AG04449 (cell line): ENCODE measurements at regions not wholly inside any gene's neighbourhood (a gene's known extent, or its start where the extent isn't known, plus 50 kb on each side); places are given as distances from the start of the nearest gene placed in this dataset.

Source experiments
- CTCF ChIA-PET: fragments of 350-600 bp; formaldehyde crosslinking; extraction: SDS; loops from one replicate; lab custom pipeline; 2021; ENCODE audit warnings: antibody characterized with exemption; lab: Yijun Ruan, JAX
- POLR2A ChIA-PET: fragments of 400-600, 350-600 bp; formaldehyde crosslinking; extraction: SDS; loops from one replicate; lab custom pipeline; 2020; ENCODE audit warnings: antibody characterized with exemption, inconsistent platforms; lab: Yijun Ruan, JAX
- DNase-seq: peaks from one replicate; pipeline ENCODE4 v3.0.0-alpha.2; 2010; ENCODE audit warnings: low read depth, low spot score
- H3K4me3 ChIP-seq: 2 replicates; pipeline ENCODE4 v1.5.1; 2011; ENCODE audit warnings: low read depth, mild to moderate bottlenecking, control low read depth, low read length
- TF ChIP-seq, protein P1 (sequence below): IDR thresholded peaks from one replicate; pipeline ENCODE4 v1.5.1; 2011; ENCODE audit warnings: mild to moderate bottlenecking, moderate library complexity, low read length, control low read depth, inconsistent platforms; ENCODE audit not compliant: insufficient read depth; ENCODE audit errors: missing control alignments

DNA sequence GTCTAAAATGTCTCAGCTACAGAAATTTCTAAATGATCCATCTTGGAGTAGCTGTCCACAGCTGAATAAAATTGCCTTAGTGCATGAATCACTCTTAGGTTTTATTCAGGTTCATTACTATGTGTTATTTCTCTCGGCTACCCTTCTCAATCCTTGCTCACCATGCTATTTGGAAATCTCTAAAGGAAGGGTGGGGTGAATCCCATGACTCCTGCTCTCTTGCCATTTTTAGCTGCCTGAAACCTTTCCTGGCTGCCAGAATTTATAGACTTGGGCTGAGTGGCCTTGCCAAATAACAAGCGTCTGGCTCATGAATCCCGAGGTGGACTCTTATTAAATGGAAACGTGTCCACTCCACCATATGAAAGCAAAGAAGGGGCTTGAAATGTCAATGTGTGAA is 936.1 kb upstream of the SOX9 start:
- POLR2A ChIA-PET = no interaction called here
- no peak for DNase-seq
- CTCF ChIA-PET = no interaction called here
- no peak overlapping the region for H3K4me3 ChIP-seq
- TF ChIP-seq, protein P1, sequence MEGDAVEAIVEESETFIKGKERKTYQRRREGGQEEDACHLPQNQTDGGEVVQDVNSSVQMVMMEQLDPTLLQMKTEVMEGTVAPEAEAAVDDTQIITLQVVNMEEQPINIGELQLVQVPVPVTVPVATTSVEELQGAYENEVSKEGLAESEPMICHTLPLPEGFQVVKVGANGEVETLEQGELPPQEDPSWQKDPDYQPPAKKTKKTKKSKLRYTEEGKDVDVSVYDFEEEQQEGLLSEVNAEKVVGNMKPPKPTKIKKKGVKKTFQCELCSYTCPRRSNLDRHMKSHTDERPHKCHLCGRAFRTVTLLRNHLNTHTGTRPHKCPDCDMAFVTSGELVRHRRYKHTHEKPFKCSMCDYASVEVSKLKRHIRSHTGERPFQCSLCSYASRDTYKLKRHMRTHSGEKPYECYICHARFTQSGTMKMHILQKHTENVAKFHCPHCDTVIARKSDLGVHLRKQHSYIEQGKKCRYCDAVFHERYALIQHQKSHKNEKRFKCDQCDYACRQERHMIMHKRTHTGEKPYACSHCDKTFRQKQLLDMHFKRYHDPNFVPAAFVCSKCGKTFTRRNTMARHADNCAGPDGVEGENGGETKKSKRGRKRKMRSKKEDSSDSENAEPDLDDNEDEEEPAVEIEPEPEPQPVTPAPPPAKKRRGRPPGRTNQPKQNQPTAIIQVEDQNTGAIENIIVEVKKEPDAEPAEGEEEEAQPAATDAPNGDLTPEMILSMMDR = no peak

DNA sequence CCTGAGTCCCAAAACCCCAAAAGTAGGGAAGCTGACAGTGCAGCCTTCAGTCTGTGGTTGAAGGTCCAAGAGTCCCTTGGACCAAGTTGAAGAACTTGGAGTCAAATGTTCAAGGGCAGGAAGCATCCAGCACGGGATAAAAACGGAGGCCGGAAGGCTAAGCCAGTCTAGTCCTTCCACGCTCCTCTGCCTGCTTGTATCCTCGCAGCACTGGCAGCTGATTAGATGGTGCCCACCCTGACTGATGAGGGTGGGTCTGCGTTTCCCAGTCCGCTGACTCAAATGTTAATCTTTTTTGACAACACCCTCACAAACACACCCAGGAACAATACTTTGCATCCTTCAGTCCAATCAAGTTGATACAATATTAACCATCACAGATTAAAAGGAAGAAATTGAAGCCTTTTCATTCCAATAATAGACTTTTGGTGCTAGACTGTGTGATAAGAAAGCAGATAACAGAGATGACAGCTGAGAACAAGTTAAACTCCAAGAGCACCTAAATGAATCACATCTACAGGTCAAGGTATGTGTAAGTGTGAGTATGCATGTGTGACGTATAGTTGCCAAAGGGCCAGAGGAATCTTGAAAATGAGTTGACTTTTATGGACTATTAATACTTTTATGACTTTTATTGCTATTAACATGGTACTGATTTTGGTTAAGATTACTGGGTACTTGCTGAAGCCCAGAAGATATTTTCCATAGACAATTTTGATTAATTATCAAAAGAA is 933.5 kb upstream of the SOX9 start:
- ChIA-PET POLR2A (no interaction called here), CTCF (interaction anchor here (0.5 kb wide), 1 partner anchor 194 kb away, joined by 3 read pairs; no protein-coding TSS in a partner anchor)
- TF ChIP-seq, protein P1 = no peak
- no peak for DNase-seq
- no peak overlapping the region for H3K4me3 ChIP-seq

DNA sequence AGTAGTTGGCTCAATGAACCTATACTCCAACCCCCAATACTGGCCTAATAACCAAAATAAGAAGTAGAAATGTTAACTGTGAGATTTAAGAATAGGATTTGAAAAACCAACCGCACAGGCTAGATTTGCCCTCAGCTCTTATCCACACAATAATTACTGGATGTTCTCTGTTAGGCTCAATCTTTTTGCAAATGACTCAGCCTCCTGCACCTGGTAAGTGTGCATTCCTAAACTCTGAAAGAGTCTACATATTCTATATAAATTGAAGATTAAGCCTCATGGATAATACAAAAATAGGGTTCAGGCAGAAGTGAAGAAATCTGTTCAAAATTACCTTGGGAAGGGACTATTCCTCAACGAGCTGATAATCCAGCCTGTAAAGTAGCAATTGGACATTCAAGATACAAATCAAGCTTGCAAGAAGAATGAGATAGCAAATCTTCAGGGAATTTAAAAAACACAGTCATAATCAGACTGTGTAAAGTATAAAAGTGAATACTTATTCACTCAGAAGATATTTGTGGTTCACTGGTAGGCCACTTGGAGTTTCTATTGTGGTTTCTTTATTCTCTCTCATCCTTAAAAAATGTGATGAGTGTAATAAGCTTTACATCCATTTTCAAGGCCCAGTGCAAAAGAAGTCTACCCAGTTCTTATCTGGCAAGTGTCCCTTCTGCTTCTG is 931.9 kb upstream of the SOX9 start:
- POLR2A ChIA-PET = no interaction called here
- CTCF ChIA-PET = interaction anchor here (0.7 kb wide), 1 partner anchor 272 kb away, joined by 3 read pairs; no protein-coding TSS in a partner anchor
- no peak overlapping the region for H3K4me3 ChIP-seq
- DNase-seq = peak; percentile 80
- TF ChIP-seq, protein P1 = no peak

DNA sequence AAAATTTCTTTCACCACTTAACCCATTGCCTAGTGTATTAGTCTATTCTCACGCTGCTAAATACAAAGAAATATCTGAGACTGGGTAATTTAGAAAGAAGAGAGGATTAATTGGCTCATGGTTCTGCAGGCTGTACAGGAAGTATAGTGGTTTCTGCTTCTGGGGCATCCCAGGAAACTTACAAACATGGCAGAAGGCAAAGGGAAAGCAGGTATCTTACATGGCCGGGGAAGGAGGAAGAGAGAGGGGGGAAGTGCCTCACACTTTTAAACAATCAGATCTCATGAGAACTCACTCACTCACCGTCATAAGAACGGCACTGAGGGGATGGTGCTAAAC is 931.4 kb upstream of the SOX9 start:
- no peak overlapping the region for H3K4me3 ChIP-seq
- TF ChIP-seq, protein P1 = no peak
- ChIA-PET CTCF (interaction anchor here (0.7 kb wide), 1 partner anchor 272 kb away, joined by 3 read pairs; no protein-coding TSS in a partner anchor), POLR2A (no interaction called here)
- DNase-seq = no peak

DNA sequence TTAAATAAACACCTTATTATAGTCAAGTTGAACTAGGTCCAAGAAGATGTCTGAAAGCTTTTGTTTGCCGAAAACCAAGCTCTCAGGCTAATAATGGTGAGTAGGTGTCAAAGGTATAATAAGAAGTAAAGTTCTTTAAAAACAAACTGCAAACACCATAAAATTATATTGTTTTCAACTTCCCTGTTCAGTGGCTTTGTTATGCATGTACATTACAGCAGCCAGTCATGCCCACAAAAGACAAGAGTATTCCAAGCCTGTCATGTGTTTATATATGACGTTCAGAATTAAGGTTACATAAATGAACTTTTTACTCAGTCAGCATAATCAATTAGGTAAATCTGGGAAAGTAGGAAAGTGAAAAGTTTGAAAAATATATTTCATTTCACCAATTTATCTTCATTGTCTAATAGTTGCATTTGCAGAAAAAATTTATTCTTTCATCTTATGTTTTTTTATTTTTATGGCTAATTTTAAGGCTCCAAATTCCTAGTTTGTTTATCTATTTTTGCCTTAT is 928.7 kb upstream of the SOX9 start:
- TF ChIP-seq, protein P1 = no peak
- DNase-seq = no peak
- POLR2A ChIA-PET = no interaction called here
- CTCF ChIA-PET = interaction anchor here (0.6 kb wide), 1 partner anchor 10 kb away, joined by 3 read pairs; no protein-coding TSS in a partner anchor
- no peak overlapping the region for H3K4me3 ChIP-seq

DNA sequence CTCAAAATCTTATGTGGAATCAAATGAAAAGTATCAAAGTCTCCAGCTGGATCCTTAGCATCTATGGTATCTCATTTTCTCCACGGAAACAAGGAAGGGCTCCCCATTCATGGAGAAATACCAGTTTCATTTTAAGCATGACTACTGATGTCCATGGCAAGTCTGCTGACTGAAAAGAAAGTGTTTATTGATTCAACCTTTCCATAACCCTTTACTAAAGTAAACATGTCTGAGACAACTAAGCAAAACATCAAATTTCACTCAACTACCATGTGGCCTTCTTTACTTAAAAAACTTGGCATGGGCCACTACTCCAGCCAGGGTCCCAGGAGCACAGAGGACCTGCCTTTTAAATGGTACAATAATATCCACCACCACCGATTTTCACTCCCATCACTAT is 928.0 kb upstream of the SOX9 start:
- TF ChIP-seq, protein P1 = no peak
- POLR2A ChIA-PET = no interaction called here
- CTCF ChIA-PET = no interaction called here
- no peak for DNase-seq
- no peak overlapping the region for H3K4me3 ChIP-seq
